Transverse colon (tissue), 3 donors: ENCODE measurements at regions not wholly inside any gene's neighbourhood (a gene's known extent, or its start where the extent isn't known, plus 50 kb on each side); places are given as distances from the start of the nearest gene placed in this dataset.

Source experiments
- POLR2A ChIP-seq: fragments of 450-650 bp; IDR thresholded peaks from one replicate; pipeline ENCODE4 v1.6.1; 2016; ENCODE audit warnings: antibody characterized with exemption, mild to moderate bottlenecking, moderate library complexity
- TF ChIP-seq, protein P1 (sequence below), 5 experiments: fragments of 200-600 bp in 3 of 5; fragments of 450-650 bp in 2 of 5; sonication (generic) in 3 of 5; IDR thresholded peaks; 1 replicate in 2 of 5; 2 replicates in 3 of 5; pipeline ENCODE4 v1.5.1; 2016 to 2017; ENCODE audit warnings: antibody characterized with exemption in 5 of 5, inconsistent platforms in 3 of 5, mild to moderate bottlenecking in 2 of 5, moderate library complexity in 1 of 5

- TF ChIP-seq, protein P1, sequence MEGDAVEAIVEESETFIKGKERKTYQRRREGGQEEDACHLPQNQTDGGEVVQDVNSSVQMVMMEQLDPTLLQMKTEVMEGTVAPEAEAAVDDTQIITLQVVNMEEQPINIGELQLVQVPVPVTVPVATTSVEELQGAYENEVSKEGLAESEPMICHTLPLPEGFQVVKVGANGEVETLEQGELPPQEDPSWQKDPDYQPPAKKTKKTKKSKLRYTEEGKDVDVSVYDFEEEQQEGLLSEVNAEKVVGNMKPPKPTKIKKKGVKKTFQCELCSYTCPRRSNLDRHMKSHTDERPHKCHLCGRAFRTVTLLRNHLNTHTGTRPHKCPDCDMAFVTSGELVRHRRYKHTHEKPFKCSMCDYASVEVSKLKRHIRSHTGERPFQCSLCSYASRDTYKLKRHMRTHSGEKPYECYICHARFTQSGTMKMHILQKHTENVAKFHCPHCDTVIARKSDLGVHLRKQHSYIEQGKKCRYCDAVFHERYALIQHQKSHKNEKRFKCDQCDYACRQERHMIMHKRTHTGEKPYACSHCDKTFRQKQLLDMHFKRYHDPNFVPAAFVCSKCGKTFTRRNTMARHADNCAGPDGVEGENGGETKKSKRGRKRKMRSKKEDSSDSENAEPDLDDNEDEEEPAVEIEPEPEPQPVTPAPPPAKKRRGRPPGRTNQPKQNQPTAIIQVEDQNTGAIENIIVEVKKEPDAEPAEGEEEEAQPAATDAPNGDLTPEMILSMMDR (IDR thresholded peaks at IDR 0.05): peak; percentile 58 to 75 (median 70)
- no peak for TF ChIP-seq POLR2A
Measured at GRCh38 chr3:74267588-74268184, 346.8 kb downstream of the CNTN3 start.
